Fibroblast of lung (primary cell): ENCODE measurements at regions not wholly inside any gene's neighbourhood (a gene's known extent, or its start where the extent isn't known, plus 50 kb on each side); places are given as distances from the start of the nearest gene placed in this dataset.

Source experiments
- EZH2 ChIP-seq: IDR thresholded peaks from 2 replicates; pipeline ENCODE4 v1.5.1; 2012; ENCODE audit warnings: low read length, control low read depth, mild to moderate bottlenecking; ENCODE audit errors: missing control alignments
- TF ChIP-seq, protein P1 (sequence below), 2 donors: IDR thresholded peaks in 1 of 2; conservative IDR thresholded peaks in 1 of 2; 1 replicate in 1 of 2; 2 replicates in 1 of 2; pipeline ENCODE4 v1.5.1; 2011 to 2012; ENCODE audit warnings: low read length in 2 of 2, control low read depth in 1 of 2, inconsistent platforms in 1 of 2, low read depth in 1 of 2, mild to moderate bottlenecking in 1 of 2

DNA sequence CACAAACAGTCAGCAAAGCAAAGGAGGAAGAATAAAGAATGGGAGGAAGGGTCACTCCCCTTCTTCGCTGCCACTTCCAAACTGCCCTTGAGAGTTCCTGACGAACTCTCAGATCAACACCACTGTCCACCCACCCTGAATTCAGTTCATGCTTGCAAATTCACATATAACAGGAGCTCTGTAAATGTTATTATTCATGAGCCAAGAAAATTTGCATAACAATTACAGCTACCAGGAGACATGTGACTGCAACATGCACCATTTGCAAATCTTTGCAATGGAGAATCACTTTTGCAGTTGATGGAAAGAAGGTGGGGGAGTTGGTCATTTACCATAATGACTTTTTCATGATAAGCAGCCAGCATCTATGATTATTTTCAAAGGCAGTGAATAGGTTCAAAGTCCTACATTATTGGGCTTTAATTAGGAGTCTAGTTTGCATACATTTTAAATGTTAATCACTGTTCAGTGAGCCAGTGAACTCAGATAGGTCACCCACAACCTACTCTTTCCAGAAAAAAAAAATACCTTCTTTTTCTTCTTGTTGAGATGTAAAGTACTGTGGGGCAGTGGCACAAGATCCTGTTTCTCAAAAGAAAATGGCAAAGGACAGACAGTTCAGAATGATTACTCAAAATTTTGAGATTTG lies 149.7 kb downstream of the CAAP1 start:
- TF ChIP-seq, protein P1, sequence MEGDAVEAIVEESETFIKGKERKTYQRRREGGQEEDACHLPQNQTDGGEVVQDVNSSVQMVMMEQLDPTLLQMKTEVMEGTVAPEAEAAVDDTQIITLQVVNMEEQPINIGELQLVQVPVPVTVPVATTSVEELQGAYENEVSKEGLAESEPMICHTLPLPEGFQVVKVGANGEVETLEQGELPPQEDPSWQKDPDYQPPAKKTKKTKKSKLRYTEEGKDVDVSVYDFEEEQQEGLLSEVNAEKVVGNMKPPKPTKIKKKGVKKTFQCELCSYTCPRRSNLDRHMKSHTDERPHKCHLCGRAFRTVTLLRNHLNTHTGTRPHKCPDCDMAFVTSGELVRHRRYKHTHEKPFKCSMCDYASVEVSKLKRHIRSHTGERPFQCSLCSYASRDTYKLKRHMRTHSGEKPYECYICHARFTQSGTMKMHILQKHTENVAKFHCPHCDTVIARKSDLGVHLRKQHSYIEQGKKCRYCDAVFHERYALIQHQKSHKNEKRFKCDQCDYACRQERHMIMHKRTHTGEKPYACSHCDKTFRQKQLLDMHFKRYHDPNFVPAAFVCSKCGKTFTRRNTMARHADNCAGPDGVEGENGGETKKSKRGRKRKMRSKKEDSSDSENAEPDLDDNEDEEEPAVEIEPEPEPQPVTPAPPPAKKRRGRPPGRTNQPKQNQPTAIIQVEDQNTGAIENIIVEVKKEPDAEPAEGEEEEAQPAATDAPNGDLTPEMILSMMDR (conservative IDR thresholded peaks at IDR 0.05 in 1 of 2, IDR thresholded peaks at IDR 0.05 in 1 of 2; ENCODE audit: low read depth in 1 of 2, low read length in 2 of 2), result no peak
- no peak for TF ChIP-seq EZH2
